Adrenal gland (tissue), 9 donors: ENCODE measurements at regions not wholly inside any gene's neighbourhood (a gene's known extent, or its start where the extent isn't known, plus 50 kb on each side); places are given as distances from the start of the nearest gene placed in this dataset.

Experiments used
- DNase-seq, 7 donors: peaks; one replicate each; pipeline ENCODE4 v3.0.0-alpha.2; 2019 to 2020
- H3K27ac ChIP-seq, 5 donors: fragments of 200-600 bp; sonication (generic) in 4 of 5; 1 replicate in 3 of 5; 2 replicates in 2 of 5; pipeline versions ENCODE4 v1.5.1 to v1.8.0; 2016 to 2020; ENCODE audit warnings: mild to moderate bottlenecking in 1 of 5
- H3K27me3 ChIP-seq: fragments of 200-600 bp; 2 replicates; pipeline ENCODE4 v1.8.0; 2021
- H3K36me3 ChIP-seq, 2 donors: fragments of 200-600 bp; replicated peaks in 1 of 2; 1 replicate in 1 of 2; 2 replicates in 1 of 2; pipeline versions ENCODE4 v1.5.1 to v1.8.0; 2018 to 2022
- H3K4me1 ChIP-seq, 2 donors: fragments of 200-600 bp; replicated peaks in 1 of 2; 1 replicate in 1 of 2; 2 replicates in 1 of 2; pipeline versions ENCODE4 v1.5.1 to v1.8.0; 2018 to 2021
- H3K4me3 ChIP-seq, 4 donors: fragments of 200-600 bp; sonication (generic) in 3 of 4; one replicate each; pipeline ENCODE4 v1.5.1; 2016 to 2018
- H3K9me3 ChIP-seq, 3 donors: fragments of 200-600 bp; sonication (generic) in 1 of 3; replicated peaks in 1 of 3; 1 replicate in 2 of 3; 2 replicates in 1 of 3; pipeline versions ENCODE4 v1.5.1 to v1.8.0; 2016 to 2021
- CTCF ChIP-seq, 6 experiments: fragments of 450-650 bp in 4 of 6; fragments of 200-600 bp in 2 of 6; sonication (generic) in 1 of 6; IDR thresholded peaks; 1 replicate in 5 of 6; 2 replicates in 1 of 6; pipeline versions ENCODE4 v1.5.1 to v1.8.0; 2016 to 2021; ENCODE audit warnings: antibody characterized with exemption in 6 of 6, mild to moderate bottlenecking in 2 of 6, moderate library complexity in 1 of 6
- POLR2A ChIP-seq, 2 donors: fragments of 450-650 bp; IDR thresholded peaks; one replicate each; pipeline ENCODE4 v1.6.1; 2017; ENCODE audit warnings: antibody characterized with exemption in 2 of 2, mild to moderate bottlenecking in 2 of 2, moderate library complexity in 1 of 2
- WGBS, 4 donors: extraction: QIAGEN DNeasy Blood & Tissue Kit in 2 of 4; methylation state at CpG; one replicate each; pipeline versions ENCODE4 v1.1.5 to v1.1.7; 2013 to 2017; 5-methylcytosine and 5-hydroxymethylcytosine counted together
- intact Hi-C, 2 donors: fragments of 100-400 bp; cut with DNase I; formaldehyde crosslinking; loops; one replicate each; pipeline versions ENCODE4 v1.14.1 to v1.15.0; 2022 to 2023
- donor health status: healthy with polysubstance abuse.
- donor health status: Bipolar disorder and iron deficiency.
- donor health status: DM: yes; HTN: yes; CAD: no.
- donor health status: DM: no; HTN: no; CAD: no.
- donor health status: DM: no; HTN: no; CAD: no.

DNA sequence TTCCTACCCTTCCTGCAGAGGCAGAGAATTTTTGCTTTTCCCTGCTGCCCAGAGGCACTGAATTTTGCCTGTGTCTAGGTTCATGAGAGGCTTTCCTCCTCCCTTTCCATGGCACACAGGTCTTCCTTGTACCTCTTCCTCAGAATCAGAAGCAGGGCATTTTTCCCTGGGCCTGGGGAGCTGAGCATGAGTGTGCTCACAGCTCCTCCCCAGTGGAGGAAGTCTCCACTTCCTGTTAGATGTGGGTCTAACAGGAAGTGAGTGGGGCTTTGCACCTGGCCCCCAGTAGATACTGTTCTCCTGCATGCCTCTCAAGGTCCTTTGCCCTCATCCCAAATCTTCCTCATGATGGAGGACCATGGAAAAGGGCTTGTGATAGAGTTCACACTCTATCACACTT, 297.2 kb upstream of the FIGN start:
- no peaks in the 10 kb centered on the region for H3K4me1 ChIP-seq
- TF ChIP-seq CTCF (IDR thresholded peaks at IDR 0.05) (no peak), POLR2A (IDR thresholded peaks at IDR 0.05) (no peak)
- H3K9me3 ChIP-seq, result no peaks in the 10 kb centered on the region
- H3K4me3 ChIP-seq, result no peak overlapping the region
- no peak for DNase-seq
- H3K27ac ChIP-seq, result no peak overlapping the region
- H3K36me3 ChIP-seq, result no peaks in the 10 kb centered on the region
- no peaks in the 10 kb centered on the region for H3K27me3 ChIP-seq
- intact Hi-C loops, result no loop called here

DNA sequence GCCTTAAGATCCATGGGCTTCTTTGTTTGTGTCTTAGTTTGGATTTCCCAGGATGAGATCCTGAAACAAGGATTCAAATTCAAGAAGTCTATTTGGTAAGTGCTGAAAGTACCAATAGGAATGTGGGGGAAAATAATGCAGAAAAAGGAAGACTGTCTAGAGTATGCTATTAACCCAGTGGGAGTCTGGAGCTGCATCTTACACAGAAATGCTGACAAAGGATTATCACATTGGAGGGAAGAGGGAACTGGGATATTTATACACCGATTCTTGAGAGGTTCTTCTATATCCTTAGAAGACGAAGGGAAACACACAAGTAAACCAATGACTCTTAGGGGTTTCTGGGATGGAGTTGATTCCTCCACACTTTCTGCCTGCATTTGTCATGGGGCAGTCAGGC, 294.8 kb upstream of the FIGN start:
- H3K27ac ChIP-seq, result no peak overlapping the region
- intact Hi-C loops, result no loop called here
- no peak for DNase-seq
- H3K4me3 ChIP-seq, result no peak overlapping the region
- TF ChIP-seq POLR2A (IDR thresholded peaks at IDR 0.05), result no peak
- no peak for TF ChIP-seq CTCF (IDR thresholded peaks at IDR 0.05)
- 70 to 90% (median 76%) methylated on average over 2 of the region's 2 CpGs for WGBS, 4 donors
- no peaks in the 10 kb centered on the region for H3K4me1 ChIP-seq
- H3K9me3 ChIP-seq, result no peaks in the 10 kb centered on the region
- no peaks in the 10 kb centered on the region for H3K36me3 ChIP-seq
- H3K27me3 ChIP-seq, result no peaks in the 10 kb centered on the region

DNA sequence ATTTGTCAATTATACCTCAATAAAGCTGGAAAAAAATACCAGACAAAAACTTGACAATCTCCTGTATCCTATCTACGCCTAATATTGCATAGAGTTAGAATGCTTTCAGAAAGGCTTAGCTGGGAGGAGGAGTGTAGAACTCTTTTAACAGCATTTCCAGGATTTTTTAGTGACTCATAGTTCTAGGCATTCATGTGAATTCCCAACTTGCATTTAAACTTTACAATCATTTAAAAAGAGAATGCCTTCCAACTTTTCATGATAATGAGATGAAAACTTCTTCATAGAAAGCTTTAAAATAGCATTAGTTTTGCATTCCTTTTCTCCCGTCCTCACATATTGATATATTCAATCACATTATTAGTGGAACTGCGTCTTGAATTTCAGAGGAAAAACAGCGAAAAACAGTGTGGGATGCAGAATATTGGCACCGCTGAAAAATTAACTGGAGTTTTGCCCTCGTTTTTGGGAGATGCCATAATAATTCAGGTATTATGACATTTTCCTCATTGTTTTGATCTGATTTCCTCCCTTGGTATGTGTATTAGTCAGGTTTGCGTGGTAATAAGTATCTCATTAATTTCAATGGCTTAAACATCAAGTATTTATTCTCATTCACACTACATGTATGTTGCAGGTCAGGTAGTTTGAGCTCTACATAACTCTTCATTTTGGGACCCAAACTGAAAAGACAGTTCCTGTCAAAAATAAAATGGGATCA, 293.2 kb upstream of the FIGN start:
- no peak for DNase-seq
- intact Hi-C loops, result no loop called here
- H3K36me3 ChIP-seq, result no peaks in the 10 kb centered on the region
- no peak overlapping the region for H3K27ac ChIP-seq
- H3K9me3 ChIP-seq, result no peaks in the 10 kb centered on the region
- WGBS, 4 donors, result 70 to 76% (median 72%) methylated on average over 7 of the region's 7 CpGs
- H3K4me1 ChIP-seq, result no peaks in the 10 kb centered on the region
- no peaks in the 10 kb centered on the region for H3K27me3 ChIP-seq
- TF ChIP-seq CTCF (IDR thresholded peaks at IDR 0.05) (no peak), POLR2A (IDR thresholded peaks at IDR 0.05) (no peak)
- H3K4me3 ChIP-seq, result no peak overlapping the region

- no peak for TF ChIP-seq POLR2A (IDR thresholded peaks at IDR 0.05)
- TF ChIP-seq CTCF (IDR thresholded peaks at IDR 0.05), result no peak
- WGBS, 4 donors, result 84 to 86% (median 85%) methylated on average over 2 of the region's 2 CpGs
- no peaks in the 10 kb centered on the region for H3K27me3 ChIP-seq
- intact Hi-C loops, result no loop called here
- H3K4me3 ChIP-seq, result no peak overlapping the region
- no peak for DNase-seq
- H3K27ac ChIP-seq, result no peak overlapping the region
- no peaks in the 10 kb centered on the region for H3K4me1 ChIP-seq
- no peaks in the 10 kb centered on the region for H3K36me3 ChIP-seq
- H3K9me3 ChIP-seq, result no peaks in the 10 kb centered on the region
Observed at GRCh38 chr2:164024396-164024795, 288.6 kb upstream of the FIGN start.
